ENCODE measurements at regions not wholly inside any gene's neighbourhood (a gene's known extent, or its start where the extent isn't known, plus 50 kb on each side); places are given as distances from the start of the nearest gene placed in this dataset.

DNA sequence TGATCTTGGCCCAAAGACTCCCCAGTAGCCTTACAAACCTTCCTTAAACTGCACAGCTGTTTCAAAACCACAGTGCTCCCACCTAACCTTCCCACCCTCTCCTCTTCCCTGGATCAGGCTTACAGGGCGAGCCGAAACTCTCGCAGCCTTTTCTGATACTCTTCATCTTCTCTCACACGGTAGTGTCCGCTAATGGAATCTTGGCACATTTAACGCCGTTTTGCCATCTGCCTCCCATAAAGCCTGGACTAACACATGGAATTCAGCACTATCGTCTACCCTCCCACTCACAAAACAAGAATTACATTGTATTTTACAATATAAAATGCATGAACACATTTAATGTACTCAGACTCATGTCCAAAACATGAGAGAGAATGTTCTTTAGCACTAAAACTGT is 135.9 kb downstream of the RAP2A start:
- Histone ChIP-seq H3K9me1 (ENCODE audit: control insufficient read depth, insufficient read depth, low read length) (no peaks in the 10 kb centered on the region), H3K36me3 (ENCODE audit: control insufficient read depth, insufficient read depth, low read length) (no peaks in the 10 kb centered on the region), H3K27ac (ENCODE audit: extremely low read depth, low read depth, low read length) (no peak overlapping the region), H3K79me2 (ENCODE audit: control insufficient read depth, insufficient read depth, low read length) (no peaks in the 10 kb centered on the region), H3K9ac (ENCODE audit: insufficient read depth in 1 of 2, low read depth in 2 of 2, low read length in 2 of 2) (no peak overlapping the region), H3K27me3 (ENCODE audit: control insufficient read depth in 2 of 2, insufficient read depth in 2 of 2, low read length in 2 of 2) (no peaks in the 10 kb centered on the region; a peak in 1 of 5 replicates), H3K9me3 (replicated peaks; ENCODE audit: control insufficient read depth, insufficient read depth, low read depth, low read length) (no peaks in the 10 kb centered on the region), H2AFZ (ENCODE audit: low read depth, low read length) (no peak overlapping the region), H4K20me1 (replicated peaks; ENCODE audit: control insufficient read depth, insufficient read depth, low read length) (no peaks in the 10 kb centered on the region), H3K4me3 (no peak overlapping the region), H3K4me1 (replicated peaks in 1 of 2; ENCODE audit: control insufficient read depth in 2 of 2, insufficient read depth in 2 of 2, low read length in 2 of 2) (no peaks in the 10 kb centered on the region), H3K4me2 (ENCODE audit: insufficient read depth, low read length) (no peak overlapping the region)
- BruUV-seq (replicated peaks) = no TSS peak
- POLR2A ChIA-PET = no interaction called here
- CTCF ChIA-PET (ENCODE audit: low intra/inter-chr PET ratio) = no interaction called here
- TF ChIP-seq ZNF212 (CRISPR knock-in tag; IDR thresholded peaks at IDR 0.05) = no peak
- TF ChIP-seq ZNF311 (CRISPR knock-in tag; IDR thresholded peaks at IDR 0.05) = no peak
- no peak for TF ChIP-seq NR4A1 (CRISPR knock-in tag; IDR thresholded peaks at IDR 0.05)
- no peak for TF ChIP-seq NR4A1 (tag; IDR thresholded peaks at IDR 0.05)
- no peak for TF ChIP-seq CBFA2T3 (IDR thresholded peaks at IDR 0.05)
- TF ChIP-seq PPARD (CRISPR knock-in tag; IDR thresholded peaks at IDR 0.05) = no peak
- no peak for TF ChIP-seq NCOR1 (IDR thresholded peaks at IDR 0.05)
- TF ChIP-seq, protein P1, sequence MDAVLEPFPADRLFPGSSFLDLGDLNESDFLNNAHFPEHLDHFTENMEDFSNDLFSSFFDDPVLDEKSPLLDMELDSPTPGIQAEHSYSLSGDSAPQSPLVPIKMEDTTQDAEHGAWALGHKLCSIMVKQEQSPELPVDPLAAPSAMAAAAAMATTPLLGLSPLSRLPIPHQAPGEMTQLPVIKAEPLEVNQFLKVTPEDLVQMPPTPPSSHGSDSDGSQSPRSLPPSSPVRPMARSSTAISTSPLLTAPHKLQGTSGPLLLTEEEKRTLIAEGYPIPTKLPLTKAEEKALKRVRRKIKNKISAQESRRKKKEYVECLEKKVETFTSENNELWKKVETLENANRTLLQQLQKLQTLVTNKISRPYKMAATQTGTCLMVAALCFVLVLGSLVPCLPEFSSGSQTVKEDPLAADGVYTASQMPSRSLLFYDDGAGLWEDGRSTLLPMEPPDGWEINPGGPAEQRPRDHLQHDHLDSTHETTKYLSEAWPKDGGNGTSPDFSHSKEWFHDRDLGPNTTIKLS (IDR thresholded peaks at IDR 0.05; ENCODE audit: borderline replicate concordance, low read depth) = no peak
- ATAC-seq (no peak), DNase-seq (ENCODE audit: extremely low read depth in 1 of 4, low spot score in 3 of 4) (no peak), FAIRE-seq (no peak)
- intact Hi-C loops (cut with micrococcal nuclease) (loop anchor here (5.0 to 10.0 kb wide), 3 partner anchors 175 to 538 kb away; no protein-coding TSS in a partner anchor), in situ Hi-C loops (cut with MboI) (loop anchor here (10.0 kb wide), 1 partner anchor 565 kb away; no protein-coding TSS in a partner anchor)
- 0% methylated on average over 8 of the region's 8 CpGs for WGBS (ENCODE audit: insufficient coverage, low coverage, missing lambda C conversion rate)

Data from K562 (cell line).